ACHN (cell line): ENCODE measurements at regions not wholly inside any gene's neighbourhood (a gene's known extent, or its start where the extent isn't known, plus 50 kb on each side); places are given as distances from the start of the nearest gene placed in this dataset.
A peak's percentile ranks its signal among the peaks of the same experiment; 100 is the strongest.
"Not testable (repeated sequence)": the region's sequence is repeated elsewhere in the genome, so short reads cannot be mapped to it uniquely, and the experiment has no call there.

Experiments used
- DNase-seq: peaks from one replicate; pipeline ENCODE4 v3.0.0-alpha.2; 2015
- in situ Hi-C: cut with HindIII; loops from 2 replicates; pipeline ENCODE4 v1.10.0; 2017; ENCODE audit warnings: low sequenced_read_pairs, low pct_ligation_motif_present, low pct_unique_long_range_greater_than_20kb

GRCh38 chr4:12414181-12414812 is 985.6 kb upstream of the HS3ST1 start:
- in situ Hi-C loops = no loop called here
- no peak for DNase-seq

- DNase-seq = peak; percentile 40
Measured at GRCh38 chr4:12411072-12411471, 982.4 kb upstream of the HS3ST1 start.

GRCh38 chr4:12409507-12410190 is 981.0 kb upstream of the HS3ST1 start:
- DNase-seq = peak; percentile 90

More at GRCh38 chr4:12411072-12411471, 982.4 kb upstream of the HS3ST1 start:
- in situ Hi-C loops = no loop called here

GRCh38 chr4:12408364-12408763 is 979.7 kb upstream of the HS3ST1 start:
- in situ Hi-C loops = no loop called here
- no peak for DNase-seq

More at GRCh38 chr4:12409507-12410190, 981.0 kb upstream of the HS3ST1 start:
- in situ Hi-C loops = no loop called here

GRCh38 chr4:12403175-12403574 is 974.5 kb upstream of the HS3ST1 start:
- no peak for DNase-seq
- in situ Hi-C loops = no loop called here

GRCh38 chr4:12399781-12400180 is 971.1 kb upstream of the HS3ST1 start:
- no peak for DNase-seq
- in situ Hi-C loops = no loop called here

- no peak for DNase-seq
- in situ Hi-C loops = no loop called here
Measured at GRCh38 chr4:12393631-12394262, 965.1 kb upstream of the HS3ST1 start.

GRCh38 chr4:12389604-12390003 is 960.9 kb upstream of the HS3ST1 start:
- in situ Hi-C loops = no loop called here
- DNase-seq = no peak

- in situ Hi-C loops = no loop called here
- DNase-seq = no peak
Measured at GRCh38 chr4:12382567-12382966, 953.9 kb upstream of the HS3ST1 start.

- in situ Hi-C loops = no loop called here
- no peak for DNase-seq
Measured at GRCh38 chr4:12379191-12379590, 950.5 kb upstream of the HS3ST1 start.

- in situ Hi-C loops = no loop called here
- no peak for DNase-seq
Measured at GRCh38 chr4:12375805-12376204, 947.1 kb upstream of the HS3ST1 start.

GRCh38 chr4:12365869-12366268 is 937.2 kb upstream of the HS3ST1 start:
- in situ Hi-C loops, DNase-seq: not testable (repeated sequence)

GRCh38 chr4:12360391-12360790 is 931.7 kb upstream of the HS3ST1 start:
- in situ Hi-C loops = no loop called here
- DNase-seq = no peak

- no peak for DNase-seq
- in situ Hi-C loops = no loop called here
Measured at GRCh38 chr4:12359420-12359819, 930.7 kb upstream of the HS3ST1 start.

GRCh38 chr4:12333083-12333482 is 904.4 kb upstream of the HS3ST1 start:
- in situ Hi-C loops, DNase-seq: not testable (repeated sequence)

- no peak for DNase-seq
- in situ Hi-C loops = no loop called here
Measured at GRCh38 chr4:12324965-12325364, 896.3 kb upstream of the HS3ST1 start.

- peak; percentile 53 for DNase-seq
- in situ Hi-C loops = no loop called here
Measured at GRCh38 chr4:12319765-12320164, 891.1 kb upstream of the HS3ST1 start.

GRCh38 chr4:12304905-12305304 is 876.2 kb upstream of the HS3ST1 start:
- DNase-seq = no peak
- in situ Hi-C loops = no loop called here

- in situ Hi-C loops = no loop called here
- no peak for DNase-seq
Measured at GRCh38 chr4:12296366-12296765, 867.7 kb upstream of the HS3ST1 start.
